ENCODE measurements at regions not wholly inside any gene's neighbourhood (a gene's known extent, or its start where the extent isn't known, plus 50 kb on each side); places are given as distances from the start of the nearest gene placed in this dataset.
A peak's percentile ranks its signal among the peaks of the same experiment; 100 is the strongest.

GRCh38 chr13:47019977-47020376, 123.1 kb upstream of the HTR2A start:
- H3K4me3 ChIP-seq (ENCODE audit: low read depth, low read length) = no peak overlapping the region
- no peak for TF ChIP-seq CTCF (IDR thresholded peaks at IDR 0.05; ENCODE audit: insufficient read depth, low read length, missing control alignments)
- POLR2A ChIA-PET = no interaction called here
- CTCF ChIA-PET = no interaction called here
- no peak for DNase-seq (ENCODE audit: low read depth, low spot score)

- no peak for DNase-seq (ENCODE audit: low read depth, low spot score)
- ChIA-PET CTCF (no interaction called here), POLR2A (no interaction called here)
- no peak overlapping the region for H3K4me3 ChIP-seq (ENCODE audit: low read depth, low read length)
- no peak for TF ChIP-seq CTCF (IDR thresholded peaks at IDR 0.05; ENCODE audit: insufficient read depth, low read length, missing control alignments)
Measured at GRCh38 chr13:47017476-47017875, 120.6 kb upstream of the HTR2A start.

- no peak for TF ChIP-seq CTCF (IDR thresholded peaks at IDR 0.05; ENCODE audit: insufficient read depth, low read length, missing control alignments)
- no peak for DNase-seq (ENCODE audit: low read depth, low spot score)
- ChIA-PET POLR2A (no interaction called here), CTCF (interaction anchor here (1.9 kb wide), 1 partner anchor 13 kb away, joined by 7 read pairs; no protein-coding TSS in a partner anchor)
- no peak overlapping the region for H3K4me3 ChIP-seq (ENCODE audit: low read depth, low read length)
Measured at GRCh38 chr13:47008318-47008717, 111.5 kb upstream of the HTR2A start.

GRCh38 chr13:47005756-47006414, 109.0 kb upstream of the HTR2A start:
- no peak for DNase-seq (ENCODE audit: low read depth, low spot score)
- CTCF ChIA-PET = interaction anchor here (0.9 to 1.2 kb wide), 3 partner anchors 9 to 14 kb away, joined by 3 read pairs; no protein-coding TSS in a partner anchor
- no peak for TF ChIP-seq CTCF (IDR thresholded peaks at IDR 0.05; ENCODE audit: insufficient read depth, low read length, missing control alignments)
- no peak overlapping the region for H3K4me3 ChIP-seq (ENCODE audit: low read depth, low read length)
- POLR2A ChIA-PET = no interaction called here

GRCh38 chr13:47004540-47004939, 107.7 kb upstream of the HTR2A start:
- CTCF ChIA-PET = interaction anchor here (1.2 to 1.5 kb wide), 3 partner anchors 9 to 13 kb away, joined by 3 to 4 read pairs (median 3); no protein-coding TSS in a partner anchor
- POLR2A ChIA-PET = interaction anchor here (0.7 to 1.0 kb wide), 2 partner anchors 17 to 211 kb away, joined by 3 to 4 read pairs; no protein-coding TSS in a partner anchor
- no peak overlapping the region for H3K4me3 ChIP-seq (ENCODE audit: low read depth, low read length)
- DNase-seq (ENCODE audit: low read depth, low spot score) = no peak
- TF ChIP-seq CTCF (IDR thresholded peaks at IDR 0.05; ENCODE audit: insufficient read depth, low read length, missing control alignments) = no peak

GRCh38 chr13:47004027-47004426, 107.2 kb upstream of the HTR2A start:
- no peak for DNase-seq (ENCODE audit: low read depth, low spot score)
- TF ChIP-seq CTCF (IDR thresholded peaks at IDR 0.05; ENCODE audit: insufficient read depth, low read length, missing control alignments) = peak; percentile 25
- CTCF ChIA-PET = interaction anchor here (1.3 to 1.5 kb wide), 2 partner anchors 8 to 12 kb away, joined by 3 to 4 read pairs; no protein-coding TSS in a partner anchor
- POLR2A ChIA-PET = interaction anchor here (0.7 to 1.0 kb wide), 2 partner anchors 16 to 211 kb away, joined by 3 to 4 read pairs; no protein-coding TSS in a partner anchor
- H3K4me3 ChIP-seq (ENCODE audit: low read depth, low read length) = no peak overlapping the region

Data from AG04449 (cell line).